C4-2B (cell line): ENCODE measurements at regions not wholly inside any gene's neighbourhood (a gene's known extent, or its start where the extent isn't known, plus 50 kb on each side); places are given as distances from the start of the nearest gene placed in this dataset.

Source experiments
- H3K27ac ChIP-seq: fragments of 450-650 bp; 2 replicates; pipeline ENCODE4 v1.5.1; 2017
- CTCF ChIP-seq: fragments of 450-650 bp; conservative IDR thresholded peaks from 2 replicates; pipeline ENCODE4 v1.5.1; 2017; ENCODE audit warnings: mild to moderate bottlenecking
- ZFX ChIP-seq: fragments of 450-650 bp; IDR thresholded peaks from 2 replicates; pipeline ENCODE4 v1.6.1; 2017

GRCh38 chrX:109925656-109926055 lies 77.3 kb upstream of the TMEM164 start:
- TF ChIP-seq CTCF, result no peak
- no peak for TF ChIP-seq ZFX
- H3K27ac ChIP-seq, result no peak overlapping the region

GRCh38 chrX:109926118-109926517 lies 76.8 kb upstream of the TMEM164 start:
- H3K27ac ChIP-seq, result no peak overlapping the region
- TF ChIP-seq ZFX (no peak), CTCF (no peak)

- TF ChIP-seq CTCF (no peak), ZFX (no peak)
Measured at GRCh38 chrX:109926743-109927662, 75.9 kb upstream of the TMEM164 start.

GRCh38 chrX:109927663-109928273 lies 75.1 kb upstream of the TMEM164 start:
- TF ChIP-seq CTCF, result no peak
- TF ChIP-seq ZFX, result no peak
- H3K27ac ChIP-seq, result no peak overlapping the region

More at GRCh38 chrX:109926743-109927662, 75.9 kb upstream of the TMEM164 start:
- no peak overlapping the region for H3K27ac ChIP-seq

- no peak for TF ChIP-seq ZFX
- TF ChIP-seq CTCF, result no peak
- no peak overlapping the region for H3K27ac ChIP-seq
Measured at GRCh38 chrX:109928596-109929335, 74.1 kb upstream of the TMEM164 start.

GRCh38 chrX:109931677-109932076 lies 71.2 kb upstream of the TMEM164 start:
- no peak for TF ChIP-seq CTCF
- no peak for TF ChIP-seq ZFX
- no peak overlapping the region for H3K27ac ChIP-seq

GRCh38 chrX:109934434-109934833 lies 68.5 kb upstream of the TMEM164 start:
- H3K27ac ChIP-seq, result no peak overlapping the region
- TF ChIP-seq CTCF, result no peak
- no peak for TF ChIP-seq ZFX
